GM23338 (cell line): ENCODE measurements at regions not wholly inside any gene's neighbourhood (a gene's known extent, or its start where the extent isn't known, plus 50 kb on each side); places are given as distances from the start of the nearest gene placed in this dataset.

Experiments used
- ATAC-seq: fragments of 200-7000 bp; cut with Tn5 transposase; 3 replicates; pipeline ENCODE4 v1.9.1; 2020
- DNase-seq: peaks from one replicate; pipeline ENCODE4 v3.0.0-alpha.2; 2015; ENCODE audit warnings: low spot score
- H2AFZ ChIP-seq: fragments of 200-600 bp; sonication (generic); 2 replicates; pipeline ENCODE4 v1.8.0; 2016; ENCODE audit warnings: antibody characterized with exemption, mild to moderate bottlenecking, moderate library complexity
- H3F3A ChIP-seq: fragments of 200-600 bp; sonication (generic); replicated peaks from 2 replicates; pipeline ENCODE4 v1.8.0; 2017; ENCODE audit warnings: antibody characterized with exemption, mixed run types, low read depth
- H3K27ac ChIP-seq: fragments of 200-600 bp; sonication (generic); 2 replicates; pipeline ENCODE4 v1.6.1; 2016; ENCODE audit warnings: low read depth
- H3K27me3 ChIP-seq: fragments of 200-600 bp; sonication (generic); 2 replicates; pipeline ENCODE4 v1.8.0; 2016; ENCODE audit warnings: mild to moderate bottlenecking, mixed run types, moderate library complexity; ENCODE audit not compliant: insufficient read depth
- H3K36me3 ChIP-seq: fragments of 200-600 bp; sonication (generic); 2 replicates; pipeline ENCODE4 v1.8.0; 2016; ENCODE audit warnings: mild to moderate bottlenecking; ENCODE audit not compliant: insufficient read depth
- H3K4me1 ChIP-seq: fragments of 200-600 bp; sonication (generic); 2 replicates; pipeline ENCODE4 v1.8.0; 2016; ENCODE audit warnings: mild to moderate bottlenecking, moderate library complexity; ENCODE audit not compliant: insufficient read depth
- H3K4me2 ChIP-seq: fragments of 200-600 bp; sonication (generic); 2 replicates; pipeline ENCODE4 v1.7.1; 2017; ENCODE audit warnings: mixed run types
- H3K4me3 ChIP-seq: fragments of 200-600 bp; sonication (generic); 2 replicates; pipeline ENCODE4 v1.6.1; 2016; ENCODE audit warnings: mixed run types
- H3K79me2 ChIP-seq: fragments of 200-600 bp; sonication (generic); replicated peaks from 2 replicates; pipeline ENCODE4 v1.8.0; 2017; ENCODE audit warnings: mild to moderate bottlenecking; ENCODE audit not compliant: insufficient read depth
- H3K9me2 ChIP-seq: fragments of 200-600 bp; sonication (generic); 2 replicates; pipeline ENCODE4 v1.8.0; 2017; ENCODE audit not compliant: insufficient read depth
- H4K20me1 ChIP-seq: fragments of 200-600 bp; sonication (generic); replicated peaks from 2 replicates; pipeline ENCODE4 v1.8.0; 2017; ENCODE audit warnings: mild to moderate bottlenecking; ENCODE audit not compliant: insufficient read depth
- H3K27ac Mint-ChIP-seq: 2 replicates; pipeline ENCODE4 v1.8.0; 2020; ENCODE audit warnings: inconsistent platforms, mild to moderate bottlenecking, moderate library complexity, mixed read lengths
- H3K27me3 Mint-ChIP-seq: 3 replicates; pipeline ENCODE4 v1.8.0; 2022; ENCODE audit warnings: low read depth, mild to moderate bottlenecking, moderate library complexity, mixed read lengths, inconsistent platforms; ENCODE audit not compliant: insufficient read depth, poor library complexity
- H3K36me3 Mint-ChIP-seq: 3 replicates; pipeline ENCODE4 v1.8.0; 2021; ENCODE audit warnings: low read depth, mild to moderate bottlenecking, inconsistent platforms, moderate library complexity, mixed read lengths
- H3K4me1 Mint-ChIP-seq: 3 replicates; pipeline ENCODE4 v1.8.0; 2020; ENCODE audit warnings: mild to moderate bottlenecking, inconsistent platforms, mixed read lengths
- H3K4me3 Mint-ChIP-seq: 3 replicates; pipeline ENCODE4 v1.8.0; 2021; ENCODE audit warnings: moderate library complexity, mild to moderate bottlenecking, inconsistent platforms, mixed read lengths
- H3K9me3 Mint-ChIP-seq: 3 replicates; pipeline ENCODE4 v1.8.0; 2020; ENCODE audit warnings: moderate library complexity, mild to moderate bottlenecking, inconsistent platforms, mixed read lengths
- CREB1 ChIP-seq: fragments of 250-450 bp; sonication (Bioruptor Pico); IDR thresholded peaks from 2 replicates; pipeline ENCODE4 v1.5.0; 2020; ENCODE audit warnings: low read depth, mild to moderate bottlenecking, moderate library complexity
- ETS1 ChIP-seq: IDR thresholded peaks from 2 replicates; pipeline ENCODE4 v1.6.1; 2016; ENCODE audit warnings: antibody characterized with exemption
- EZH2 ChIP-seq: fragments of 200-600 bp; sonication (generic); IDR thresholded peaks from one replicate; pipeline ENCODE4 v1.8.0; 2017; ENCODE audit warnings: antibody characterized with exemption, mild to moderate bottlenecking, low read depth; ENCODE audit not compliant: unreplicated experiment
- NANOG ChIP-seq: IDR thresholded peaks from 2 replicates; pipeline ENCODE4 v1.6.1; 2016; ENCODE audit warnings: antibody characterized with exemption, borderline replicate concordance
- POLR2AphosphoS5 ChIP-seq: IDR thresholded peaks from 2 replicates; pipeline ENCODE4 v1.6.1; 2016; ENCODE audit warnings: antibody characterized with exemption, low read depth
- REST ChIP-seq: IDR thresholded peaks from one replicate; pipeline ENCODE4 v1.6.1; 2018; ENCODE audit warnings: antibody characterized with exemption; ENCODE audit not compliant: unreplicated experiment
- STAT1 ChIP-seq: IDR thresholded peaks from one replicate; pipeline ENCODE4 v1.6.1; 2016; ENCODE audit warnings: antibody characterized with exemption; ENCODE audit not compliant: unreplicated experiment
- ZNF114 ChIP-seq: fragments of 250-450 bp; sonication (Bioruptor Pico); IDR thresholded peaks from 2 replicates; pipeline ENCODE4 v1.5.0; 2020; ENCODE audit warnings: mild to moderate bottlenecking, moderate library complexity
- ZNF331 ChIP-seq: fragments of 250-450 bp; sonication (Bioruptor Pico); IDR thresholded peaks from 2 replicates; pipeline ENCODE4 v1.5.0; 2020; ENCODE audit warnings: low read depth, mild to moderate bottlenecking, moderate library complexity
- ZNF462 ChIP-seq: fragments of 250-450 bp; sonication (Bioruptor Pico); IDR thresholded peaks from 2 replicates; pipeline ENCODE4 v1.5.0; 2020; ENCODE audit warnings: mild to moderate bottlenecking, moderate library complexity

GRCh38 chr9:115884846-115885245, 268.7 kb upstream of the PAPPA start (continued):
- TF ChIP-seq NANOG (no peak), CREB1 (CRISPR knock-in tag) (no peak), EZH2 (no peak), ZNF331 (no peak), REST (no peak), STAT1 (no peak)

GRCh38 chr9:115888131-115888530, 265.5 kb upstream of the PAPPA start:
- no peaks in the 10 kb centered on the region for H3K9me3 Mint-ChIP-seq
- Histone ChIP-seq H3K9me2 (no peaks in the 10 kb centered on the region), H3K79me2 (no peaks in the 10 kb centered on the region), H3K4me3 (no peak overlapping the region), H3K36me3 (no peaks in the 10 kb centered on the region), H3K27ac (no peak overlapping the region), H3F3A (no peaks in the 10 kb centered on the region), H3K4me1 (peaks cover 5% of the 10 kb centered on the region; the same call in 1 of the 2 replicates), H4K20me1 (no peaks in the 10 kb centered on the region), H3K4me2 (no peak overlapping the region), H2AFZ (0 out of 2 replicates have a peak overlapping the region, but pooled peaks have one; percentile 45), H3K27me3 (no peaks in the 10 kb centered on the region)
- H3K27me3 Mint-ChIP-seq: no peaks in the 10 kb centered on the region
- H3K4me3 Mint-ChIP-seq: no peak overlapping the region
- H3K36me3 Mint-ChIP-seq: no peaks in the 10 kb centered on the region
- peaks cover 11% of the 10 kb centered on the region for H3K4me1 Mint-ChIP-seq
- no peak overlapping the region for H3K27ac Mint-ChIP-seq
- ATAC-seq (no peak), DNase-seq (no peak)
- TF ChIP-seq REST (no peak), ZNF462 (CRISPR knock-in tag) (no peak), POLR2AphosphoS5 (no peak), ETS1 (no peak), ZNF114 (no peak)
